ENCODE measurements at regions not wholly inside any gene's neighbourhood (a gene's known extent, or its start where the extent isn't known, plus 50 kb on each side); places are given as distances from the start of the nearest gene placed in this dataset.
"Not testable (repeated sequence)": the region's sequence is repeated elsewhere in the genome, so short reads cannot be mapped to it uniquely, and the experiment has no call there.

- DNase-seq: not testable (repeated sequence)
Measured at GRCh38 chr3:185306286-185306685, 52.4 kb upstream of the EHHADH start.

- DNase-seq: no peak
Measured at GRCh38 chr3:185306847-185307246, 53.0 kb upstream of the EHHADH start.

- DNase-seq: peak; percentile 35
Measured at GRCh38 chr3:185308126-185308754, 54.4 kb upstream of the EHHADH start.

- DNase-seq: no peak
Measured at GRCh38 chr3:185309302-185309701, 53.6 kb upstream of the MAP3K13 start.

- no peak for DNase-seq
Measured at GRCh38 chr3:185309795-185310194, 53.1 kb upstream of the MAP3K13 start.

- DNase-seq: no peak
Measured at GRCh38 chr3:185311991-185312390, 50.9 kb upstream of the MAP3K13 start.
